ENCODE measurements at regions not wholly inside any gene's neighbourhood (a gene's known extent, or its start where the extent isn't known, plus 50 kb on each side); places are given as distances from the start of the nearest gene placed in this dataset.

DNA sequence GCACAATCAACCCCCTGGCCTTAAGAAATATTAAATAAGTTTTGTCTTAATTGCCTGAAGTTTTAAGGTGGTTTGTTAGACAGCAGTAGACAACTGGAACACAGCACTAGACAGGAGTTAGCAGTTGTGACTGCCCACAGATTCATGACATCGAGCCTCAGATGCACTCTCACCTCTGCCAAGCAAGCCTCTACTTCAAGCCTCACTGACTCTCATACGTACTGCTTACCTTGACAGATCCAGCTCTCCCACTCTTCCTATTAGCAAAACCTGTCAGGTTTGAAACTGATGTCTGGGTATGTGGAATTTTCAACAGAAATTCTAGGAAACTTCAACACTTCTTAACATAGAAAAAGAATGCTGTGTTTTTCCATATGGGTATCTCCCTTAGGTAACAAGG lies 382.9 kb upstream of the DPH6 start:
- Histone ChIP-seq H3K4me2 (ENCODE audit: low read length) (no peak overlapping the region), H4K20me1 (ENCODE audit: insufficient read depth) (no peaks in the 10 kb centered on the region), H2AFZ (ENCODE audit: low read depth, low read length, poor library complexity, severe bottlenecking) (no peak overlapping the region), H3K36me3 (ENCODE audit: control insufficient read depth in 1 of 2, insufficient read depth in 2 of 2, low read length in 2 of 2) (no peaks in the 10 kb centered on the region), H3K4me1 (ENCODE audit: control insufficient read depth in 1 of 2, insufficient read depth in 2 of 2, low read length in 2 of 2) (peaks cover 0 to 7% of the 10 kb centered on the region in 2 experiments; a peak in 2 of 4 replicates), H3K9me2 (ENCODE audit: insufficient read depth) (no peaks in the 10 kb centered on the region), H3K4me3 (replicated peaks in 1 of 2; ENCODE audit: low read depth in 1 of 2, low read length in 2 of 2) (no peak overlapping the region), H3K79me2 (ENCODE audit: insufficient read depth, low read length) (no peaks in the 10 kb centered on the region), H3K9ac (ENCODE audit: low read length) (no peak overlapping the region), H3K27me3 (ENCODE audit: insufficient read depth, low read length) (no peaks in the 10 kb centered on the region), H3K27ac (ENCODE audit: low read depth, low read length) (no peak overlapping the region), H3K9me3 (ENCODE audit: control insufficient read depth in 1 of 2, insufficient read depth in 1 of 2, low read depth in 1 of 2, low read length in 2 of 2) (no peaks in the 10 kb centered on the region)
- intact Hi-C loops (cut with micrococcal nuclease) = no loop called here
- TF ChIP-seq, protein P1, sequence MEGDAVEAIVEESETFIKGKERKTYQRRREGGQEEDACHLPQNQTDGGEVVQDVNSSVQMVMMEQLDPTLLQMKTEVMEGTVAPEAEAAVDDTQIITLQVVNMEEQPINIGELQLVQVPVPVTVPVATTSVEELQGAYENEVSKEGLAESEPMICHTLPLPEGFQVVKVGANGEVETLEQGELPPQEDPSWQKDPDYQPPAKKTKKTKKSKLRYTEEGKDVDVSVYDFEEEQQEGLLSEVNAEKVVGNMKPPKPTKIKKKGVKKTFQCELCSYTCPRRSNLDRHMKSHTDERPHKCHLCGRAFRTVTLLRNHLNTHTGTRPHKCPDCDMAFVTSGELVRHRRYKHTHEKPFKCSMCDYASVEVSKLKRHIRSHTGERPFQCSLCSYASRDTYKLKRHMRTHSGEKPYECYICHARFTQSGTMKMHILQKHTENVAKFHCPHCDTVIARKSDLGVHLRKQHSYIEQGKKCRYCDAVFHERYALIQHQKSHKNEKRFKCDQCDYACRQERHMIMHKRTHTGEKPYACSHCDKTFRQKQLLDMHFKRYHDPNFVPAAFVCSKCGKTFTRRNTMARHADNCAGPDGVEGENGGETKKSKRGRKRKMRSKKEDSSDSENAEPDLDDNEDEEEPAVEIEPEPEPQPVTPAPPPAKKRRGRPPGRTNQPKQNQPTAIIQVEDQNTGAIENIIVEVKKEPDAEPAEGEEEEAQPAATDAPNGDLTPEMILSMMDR (IDR thresholded peaks at IDR 0.05 in 2 of 3, conservative IDR thresholded peaks at IDR 0.05 in 1 of 3; ENCODE audit: borderline replicate concordance in 1 of 3, insufficient read depth in 1 of 3, low read depth in 2 of 3, low read length in 2 of 3) = no peak
- no peak for TF ChIP-seq SP1 (IDR thresholded peaks at IDR 0.05; ENCODE audit: low read depth)
- TF ChIP-seq, protein P2, sequence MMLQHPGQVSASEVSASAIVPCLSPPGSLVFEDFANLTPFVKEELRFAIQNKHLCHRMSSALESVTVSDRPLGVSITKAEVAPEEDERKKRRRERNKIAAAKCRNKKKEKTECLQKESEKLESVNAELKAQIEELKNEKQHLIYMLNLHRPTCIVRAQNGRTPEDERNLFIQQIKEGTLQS (IDR thresholded peaks at IDR 0.05) = no peak
- TF ChIP-seq FOSL1 (IDR thresholded peaks at IDR 0.05; ENCODE audit: low read depth) = no peak
- no peak for TF ChIP-seq CEBPB (IDR thresholded peaks at IDR 0.05; ENCODE audit: low read depth)
- TF ChIP-seq, protein P3, sequence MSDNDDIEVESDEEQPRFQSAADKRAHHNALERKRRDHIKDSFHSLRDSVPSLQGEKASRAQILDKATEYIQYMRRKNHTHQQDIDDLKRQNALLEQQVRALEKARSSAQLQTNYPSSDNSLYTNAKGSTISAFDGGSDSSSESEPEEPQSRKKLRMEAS (IDR thresholded peaks at IDR 0.05) = no peak
- TF ChIP-seq RAD21 (IDR thresholded peaks at IDR 0.05; ENCODE audit: low read depth) = no peak
- no peak for TF ChIP-seq JUND (IDR thresholded peaks at IDR 0.05)
- no peak for TF ChIP-seq ZFX (IDR thresholded peaks at IDR 0.05)
- no peak for TF ChIP-seq YY1 (IDR thresholded peaks at IDR 0.05; ENCODE audit: extremely low read depth, insufficient replicate concordance, low read depth, low read length)
- no peak for TF ChIP-seq ZNF274 (IDR thresholded peaks at IDR 0.05; ENCODE audit: low read depth, low read length)
- no peak for TF ChIP-seq TCF7L2 (IDR thresholded peaks at IDR 0.05; ENCODE audit: borderline replicate concordance, extremely low read depth, insufficient read depth, insufficient read length)
- no peak for TF ChIP-seq ELF1 (IDR thresholded peaks at IDR 0.05; ENCODE audit: borderline replicate concordance, low read depth)
- TF ChIP-seq SIN3A (IDR thresholded peaks at IDR 0.05; ENCODE audit: low read depth) = no peak
- TF ChIP-seq EZH2phosphoT487 (IDR thresholded peaks at IDR 0.05; ENCODE audit: borderline replicate concordance) = no peak
- TF ChIP-seq EGR1 (IDR thresholded peaks at IDR 0.05; ENCODE audit: low read depth) = no peak
- no peak for TF ChIP-seq CBX3 (IDR thresholded peaks at IDR 0.05; ENCODE audit: low read depth)
- no peak for TF ChIP-seq POLR2AphosphoS5 (IDR thresholded peaks at IDR 0.05; ENCODE audit: low read depth, low read length)
- no TSS peak for BruUV-seq (replicated peaks)
- ChIA-PET CTCF (interaction anchor here (1.1 kb wide), 1 partner anchor 177 kb away, joined by 3 read pairs; no protein-coding TSS in a partner anchor), POLR2A (no interaction called here), RAD21 (ENCODE audit: low non-redundant PET in 1 of 2, low total read pairs in 2 of 2, uncharacterized antibody in 2 of 2, unreplicated experiment in 2 of 2) (no interaction called here)
- DNase-seq (ENCODE audit: low read depth, low spot score) = no peak
- no peak for ATAC-seq

All from HCT116 (cell line).